ENCODE measurements at regions not wholly inside any gene's neighbourhood (a gene's known extent, or its start where the extent isn't known, plus 50 kb on each side); places are given as distances from the start of the nearest gene placed in this dataset.

- intact Hi-C loops (cut with DNase I, micrococcal nuclease): no loop called here
- no peak for ATAC-seq
- no peaks in the 10 kb centered on the region for H3K4me1 ChIP-seq (ENCODE audit: low read depth)
- DNase-seq: no peak
- no peaks in the 10 kb centered on the region for H3K9me3 ChIP-seq
- no peak overlapping the region for H3K4me3 ChIP-seq
- no peaks in the 10 kb centered on the region for H3K36me3 ChIP-seq (ENCODE audit: low read depth)
- no peak for TF ChIP-seq CTCF (IDR thresholded peaks at IDR 0.05)
Measured at GRCh38 chr9:106111039-106111730, 416.8 kb downstream of the TMEM38B start.

GRCh38 chr9:106112935-106113334, 418.6 kb downstream of the TMEM38B start:
- ATAC-seq (no peak), DNase-seq (no peak)
- H3K4me1 ChIP-seq (ENCODE audit: low read depth): no peaks in the 10 kb centered on the region
- intact Hi-C loops (cut with DNase I, micrococcal nuclease): no loop called here
- H3K9me3 ChIP-seq: no peaks in the 10 kb centered on the region
- no peaks in the 10 kb centered on the region for H3K36me3 ChIP-seq (ENCODE audit: low read depth)
- H3K4me3 ChIP-seq: no peak overlapping the region
- no peak for TF ChIP-seq CTCF (IDR thresholded peaks at IDR 0.05)

- no peak for TF ChIP-seq CTCF (IDR thresholded peaks at IDR 0.05)
- Histone ChIP-seq H3K9me3 (no peaks in the 10 kb centered on the region), H3K36me3 (ENCODE audit: low read depth) (no peaks in the 10 kb centered on the region), H3K4me1 (ENCODE audit: low read depth) (no peaks in the 10 kb centered on the region), H3K4me3 (no peak overlapping the region)
- intact Hi-C loops (cut with DNase I, micrococcal nuclease): no loop called here
- DNase-seq: no peak
- ATAC-seq: no peak
Measured at GRCh38 chr9:106119176-106119575, 424.8 kb downstream of the TMEM38B start.

- intact Hi-C loops (cut with DNase I, micrococcal nuclease): no loop called here
- DNase-seq (no peak), ATAC-seq (no peak)
- H3K9me3 ChIP-seq: no peaks in the 10 kb centered on the region
- TF ChIP-seq CTCF (IDR thresholded peaks at IDR 0.05): no peak
- H3K4me1 ChIP-seq (ENCODE audit: low read depth): no peaks in the 10 kb centered on the region
- no peaks in the 10 kb centered on the region for H3K36me3 ChIP-seq (ENCODE audit: low read depth)
- H3K4me3 ChIP-seq: no peak overlapping the region
Measured at GRCh38 chr9:106120071-106120470, 425.7 kb downstream of the TMEM38B start.

GRCh38 chr9:106127776-106128175, 433.4 kb downstream of the TMEM38B start:
- H3K4me3 ChIP-seq: no peak overlapping the region
- no peaks in the 10 kb centered on the region for H3K36me3 ChIP-seq (ENCODE audit: low read depth)
- H3K4me1 ChIP-seq (ENCODE audit: low read depth): no peaks in the 10 kb centered on the region
- no peak for TF ChIP-seq CTCF (IDR thresholded peaks at IDR 0.05)
- DNase-seq: no peak
- H3K9me3 ChIP-seq: no peaks in the 10 kb centered on the region
- intact Hi-C loops (cut with DNase I, micrococcal nuclease): no loop called here
- ATAC-seq: no peak

- no peaks in the 10 kb centered on the region for H3K9me3 ChIP-seq
- DNase-seq (no peak), ATAC-seq (no peak)
- no peak overlapping the region for H3K4me3 ChIP-seq
- no peaks in the 10 kb centered on the region for H3K36me3 ChIP-seq (ENCODE audit: low read depth)
- no peak for TF ChIP-seq CTCF (IDR thresholded peaks at IDR 0.05)
- H3K4me1 ChIP-seq (ENCODE audit: low read depth): no peaks in the 10 kb centered on the region
- intact Hi-C loops (cut with DNase I, micrococcal nuclease): no loop called here
Measured at GRCh38 chr9:106130374-106130773, 436.0 kb downstream of the TMEM38B start.
